OCI-LY3 (cell line): ENCODE measurements at regions not wholly inside any gene's neighbourhood (a gene's known extent, or its start where the extent isn't known, plus 50 kb on each side); places are given as distances from the start of the nearest gene placed in this dataset.

Experiments
- EZH2phosphoT487 ChIP-seq: fragments of 200-600 bp; shearing (Covaris generic); IDR thresholded peaks from 2 replicates; pipeline ENCODE4 v1.6.1; 2018; ENCODE audit warnings: antibody characterized with exemption, mixed run types, low read depth
- TF ChIP-seq, protein P1 (sequence below): fragments of 200-600, 300-600 bp; sonication (generic); IDR thresholded peaks from 2 replicates; pipeline ENCODE4 v1.5.1; 2014; ENCODE audit warnings: antibody characterized with exemption, low read length, low read depth

DNA sequence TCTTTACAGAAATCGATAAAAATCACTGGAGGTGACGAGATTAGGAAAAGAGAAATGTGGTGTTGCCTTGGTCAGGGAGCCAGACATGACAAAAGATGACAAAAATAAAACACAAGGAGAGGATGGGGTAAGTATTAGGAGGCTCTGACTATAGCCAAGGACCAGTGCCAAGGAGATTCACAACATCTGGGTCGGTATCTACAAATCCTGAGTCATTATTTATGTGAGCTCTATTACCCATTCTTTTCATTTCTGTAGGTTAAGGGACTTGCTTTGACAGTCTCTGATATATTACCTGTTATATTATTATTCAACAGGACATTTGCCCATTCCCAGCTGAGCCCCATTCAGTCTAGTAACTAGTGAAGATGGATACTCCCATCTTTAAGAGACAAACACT is 120.8 kb downstream of the TYW3 start:
- TF ChIP-seq, protein P1, sequence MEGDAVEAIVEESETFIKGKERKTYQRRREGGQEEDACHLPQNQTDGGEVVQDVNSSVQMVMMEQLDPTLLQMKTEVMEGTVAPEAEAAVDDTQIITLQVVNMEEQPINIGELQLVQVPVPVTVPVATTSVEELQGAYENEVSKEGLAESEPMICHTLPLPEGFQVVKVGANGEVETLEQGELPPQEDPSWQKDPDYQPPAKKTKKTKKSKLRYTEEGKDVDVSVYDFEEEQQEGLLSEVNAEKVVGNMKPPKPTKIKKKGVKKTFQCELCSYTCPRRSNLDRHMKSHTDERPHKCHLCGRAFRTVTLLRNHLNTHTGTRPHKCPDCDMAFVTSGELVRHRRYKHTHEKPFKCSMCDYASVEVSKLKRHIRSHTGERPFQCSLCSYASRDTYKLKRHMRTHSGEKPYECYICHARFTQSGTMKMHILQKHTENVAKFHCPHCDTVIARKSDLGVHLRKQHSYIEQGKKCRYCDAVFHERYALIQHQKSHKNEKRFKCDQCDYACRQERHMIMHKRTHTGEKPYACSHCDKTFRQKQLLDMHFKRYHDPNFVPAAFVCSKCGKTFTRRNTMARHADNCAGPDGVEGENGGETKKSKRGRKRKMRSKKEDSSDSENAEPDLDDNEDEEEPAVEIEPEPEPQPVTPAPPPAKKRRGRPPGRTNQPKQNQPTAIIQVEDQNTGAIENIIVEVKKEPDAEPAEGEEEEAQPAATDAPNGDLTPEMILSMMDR: no peak
- TF ChIP-seq EZH2phosphoT487: no peak
